RPMI8226 (cell line): ENCODE measurements at regions not wholly inside any gene's neighbourhood (a gene's known extent, or its start where the extent isn't known, plus 50 kb on each side); places are given as distances from the start of the nearest gene placed in this dataset.
"Not testable (repeated sequence)": the region's sequence is repeated elsewhere in the genome, so short reads cannot be mapped to it uniquely, and the experiment has no call there.

ENCODE experiments used
- DNase-seq: peaks from one replicate; pipeline ENCODE4 v3.0.0-alpha.2; 2015

DNA sequence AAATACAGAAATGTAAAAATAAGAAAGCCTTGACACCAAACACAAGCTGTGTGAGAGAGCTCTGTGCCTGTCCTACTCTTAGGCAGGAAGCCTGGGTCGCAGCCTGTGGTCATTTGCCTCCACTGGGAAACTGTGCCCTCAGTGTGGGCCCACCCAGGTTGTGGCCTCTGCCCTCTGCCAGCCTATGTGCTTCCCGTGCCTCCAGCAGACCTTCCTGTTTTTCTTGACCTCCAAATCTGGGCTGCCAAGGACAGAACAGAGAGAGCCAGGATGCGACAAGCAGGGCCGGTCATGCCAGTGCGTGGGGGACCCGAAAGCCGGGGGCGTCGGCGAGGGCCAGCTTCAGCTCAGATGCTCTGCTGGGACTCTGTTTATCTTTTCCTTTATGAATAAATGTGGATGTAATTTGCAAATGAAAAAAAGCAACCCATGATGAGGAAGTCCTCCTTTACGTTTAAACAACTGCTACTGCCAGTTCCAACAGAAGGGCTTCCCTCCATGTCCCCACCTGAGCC is 189.2 kb upstream of the EXOC2 start:
- DNase-seq, result no peak

DNA sequence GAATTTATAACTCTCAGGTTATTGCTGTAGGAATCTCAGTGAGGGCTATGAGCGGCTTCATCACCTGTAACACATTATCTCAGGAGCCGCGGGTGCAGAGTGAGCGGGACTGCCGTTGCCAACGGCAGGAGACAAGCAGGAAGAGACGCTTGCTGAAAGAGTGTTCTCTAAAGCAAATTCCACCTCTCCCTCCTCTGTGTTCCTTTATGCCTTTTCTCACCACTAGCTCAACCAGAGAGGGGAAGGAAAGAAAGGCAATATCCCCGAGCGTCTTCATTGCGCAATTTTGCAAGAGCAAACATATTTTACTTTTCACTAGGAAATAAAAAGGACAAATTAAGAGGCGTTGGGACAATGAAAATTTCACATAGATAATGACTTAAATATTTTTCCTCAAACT is 185.2 kb upstream of the EXOC2 start:
- no peak for DNase-seq

DNA sequence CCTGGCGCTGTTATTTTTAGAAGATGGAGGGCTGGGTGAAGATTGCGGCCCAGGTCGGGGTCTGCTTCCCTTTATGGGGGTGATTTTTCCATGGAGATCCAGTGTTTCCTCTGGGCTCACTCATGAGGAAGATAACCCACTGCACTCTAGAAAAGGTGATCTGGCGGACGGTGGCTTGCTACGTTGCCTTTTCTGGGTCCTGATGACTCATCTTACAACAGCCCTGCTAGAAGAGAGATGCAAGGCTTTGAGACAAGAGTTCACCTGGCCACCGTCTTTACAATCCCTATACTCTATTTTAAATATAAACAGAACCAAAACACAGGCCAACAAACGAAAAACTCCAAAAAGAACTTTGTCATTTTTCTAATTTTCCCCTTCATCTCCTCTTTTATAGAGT is 182.1 kb upstream of the EXOC2 start:
- DNase-seq, result no peak

DNA sequence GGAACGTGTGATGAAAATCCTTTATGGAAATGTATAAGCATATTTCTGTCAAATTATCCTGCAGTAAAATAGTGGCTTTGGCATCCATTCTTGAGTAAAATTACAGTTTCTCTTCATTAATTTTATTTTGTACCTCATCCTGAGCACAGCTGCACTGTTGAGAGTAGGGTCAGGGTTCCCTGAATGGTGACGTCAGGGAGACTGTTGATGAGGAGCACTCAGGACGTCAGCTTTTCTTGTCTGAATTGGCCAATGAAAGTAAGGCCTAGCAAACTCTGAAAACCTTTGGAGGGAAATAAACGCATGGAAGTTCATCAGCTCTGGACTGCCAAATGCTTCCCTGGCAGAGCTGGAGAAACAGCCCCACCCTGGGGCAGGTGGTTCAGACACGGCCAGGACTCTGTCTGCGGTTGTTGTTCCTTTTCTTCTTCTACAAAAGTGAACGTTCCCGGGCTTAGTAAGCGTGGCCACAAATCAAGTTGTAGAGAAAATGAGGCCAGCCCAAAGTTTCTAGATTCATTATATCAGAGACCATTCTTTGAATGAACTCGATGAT is 179.7 kb upstream of the EXOC2 start:
- no peak for DNase-seq

DNA sequence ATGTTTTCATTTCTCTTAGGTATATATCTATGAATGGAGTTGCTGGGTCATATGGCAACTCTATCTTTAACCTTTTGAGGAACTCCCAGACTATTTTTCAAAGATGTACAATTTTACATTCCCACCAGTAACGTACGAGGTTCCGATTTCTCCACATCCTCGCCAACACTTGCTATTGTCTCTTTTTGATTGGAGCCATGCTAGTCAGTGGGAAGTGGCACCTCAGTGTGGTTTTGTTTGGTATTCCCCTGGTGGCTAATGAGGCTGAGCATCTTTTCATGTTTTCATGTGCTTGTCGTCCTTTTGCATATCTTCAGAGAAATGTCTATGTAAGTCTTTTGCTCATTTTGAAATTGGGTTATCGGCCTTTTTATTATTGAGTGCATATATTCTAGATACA is 178.6 kb upstream of the EXOC2 start:
- no peak for DNase-seq

DNA sequence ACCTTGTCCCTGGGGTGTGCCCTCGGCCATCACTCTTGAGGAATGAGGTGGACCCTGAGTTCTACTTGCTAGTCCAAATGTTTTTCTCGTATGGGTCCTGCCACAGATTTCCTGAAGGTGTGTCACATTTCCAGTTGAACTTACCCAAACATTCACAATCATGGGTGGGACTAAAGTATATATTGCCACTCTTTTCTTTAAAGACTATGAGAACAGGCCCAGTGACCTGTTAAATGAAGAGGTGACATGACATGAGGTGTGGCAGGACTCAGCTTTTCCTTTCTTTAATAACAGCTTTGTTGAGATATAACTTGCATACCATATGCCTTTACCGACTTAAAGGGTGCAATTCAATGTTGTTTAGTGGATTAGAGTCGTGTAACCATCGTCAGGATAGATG is 177.2 kb upstream of the EXOC2 start:
- no peak for DNase-seq

DNA sequence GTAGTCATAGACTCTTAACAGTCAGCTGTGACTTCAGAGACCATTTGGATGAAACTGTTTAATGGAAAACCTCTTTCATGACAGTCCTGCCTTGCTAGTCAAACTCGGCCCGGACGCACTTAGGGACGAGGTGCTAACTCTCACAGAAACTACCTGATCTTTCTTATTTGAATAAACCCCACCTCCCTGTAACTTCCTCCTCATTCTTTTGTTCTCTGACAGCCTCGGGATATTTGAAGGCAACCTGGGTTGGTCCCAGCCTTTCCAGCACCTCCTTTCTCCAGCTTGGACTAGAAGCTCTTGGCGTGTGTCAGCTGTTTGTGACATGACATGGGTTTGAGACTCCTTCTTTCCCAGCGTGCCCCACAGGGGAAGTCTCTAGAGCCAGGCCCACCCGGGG is 175.3 kb upstream of the EXOC2 start:
- DNase-seq, result no peak

DNA sequence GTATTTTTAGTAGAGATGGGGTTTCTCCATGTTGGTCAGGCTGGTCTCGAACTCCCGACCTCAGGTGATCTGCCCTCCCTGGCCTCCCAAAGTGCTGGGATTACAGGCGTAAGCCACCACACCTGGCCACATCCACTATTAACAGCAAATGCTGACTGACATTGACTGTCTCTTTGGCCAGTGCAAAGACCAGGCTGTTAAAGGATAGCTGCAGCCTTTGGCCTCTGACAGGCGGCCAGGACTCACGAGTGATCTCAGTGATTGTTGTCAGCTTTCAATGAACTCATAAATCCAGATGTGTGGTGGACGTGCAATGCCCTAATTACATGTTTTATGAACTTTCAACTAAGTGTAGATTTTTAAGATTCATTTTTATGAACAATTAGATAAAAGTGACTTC is 174.4 kb upstream of the EXOC2 start:
- no peak for DNase-seq

DNA sequence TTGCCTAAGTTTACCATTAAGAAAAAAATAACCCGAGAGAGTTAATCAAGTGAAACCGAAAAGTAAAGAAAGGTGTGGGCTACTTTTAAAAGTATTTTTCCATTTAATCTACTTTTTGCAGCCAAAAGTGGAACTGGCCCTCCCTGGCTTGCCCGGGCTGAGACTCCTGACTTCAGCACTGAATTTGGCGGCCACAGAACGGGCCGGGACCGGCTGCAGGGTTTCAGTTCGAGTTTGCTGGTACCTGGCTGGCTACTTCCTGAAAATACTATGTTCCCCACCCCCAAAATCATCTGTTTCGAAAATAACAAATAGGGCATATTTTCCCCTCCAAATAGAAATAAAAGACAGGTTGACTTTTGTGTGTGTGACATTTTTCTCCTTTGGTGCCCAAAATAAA is 173.4 kb upstream of the EXOC2 start:
- DNase-seq, result no peak

DNA sequence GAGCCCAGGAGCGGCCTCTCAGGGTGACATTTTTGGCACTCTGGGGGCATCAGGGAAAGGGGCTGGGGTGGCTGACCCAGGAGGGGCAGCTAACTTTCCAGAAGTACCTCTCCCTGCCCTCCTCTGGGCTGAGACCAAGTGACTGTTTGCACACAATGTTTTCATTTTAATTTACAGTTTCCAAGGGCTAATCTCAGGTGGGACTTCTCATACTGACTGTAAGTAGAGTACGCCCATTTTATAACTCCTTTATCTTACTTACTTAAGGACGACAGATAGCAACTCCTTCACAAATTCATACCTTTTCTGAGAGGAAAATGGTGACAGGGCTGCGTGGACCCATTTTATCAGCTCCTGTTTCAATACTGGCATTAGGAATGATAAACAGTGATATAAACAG is 172.9 kb upstream of the EXOC2 start:
- no peak for DNase-seq

DNA sequence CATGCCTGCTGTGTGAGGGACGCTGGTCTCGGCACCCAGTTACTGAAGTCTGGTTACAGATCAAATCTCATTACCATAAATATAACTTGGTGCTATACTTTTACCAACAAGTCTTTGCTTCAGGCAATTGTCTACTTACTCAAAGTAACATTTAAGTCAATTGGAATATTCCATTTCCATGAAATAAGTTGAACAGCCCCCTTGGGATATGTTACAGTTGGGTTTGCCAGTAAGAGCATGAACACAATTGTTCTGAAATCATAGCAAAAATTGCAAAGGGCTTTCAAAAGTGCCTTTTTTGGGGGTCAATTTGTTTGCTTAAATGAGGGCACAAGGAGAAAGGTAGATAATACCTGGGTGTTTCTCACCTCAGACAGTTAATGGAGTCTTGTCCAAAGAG is 170.9 kb upstream of the EXOC2 start:
- DNase-seq, result no peak

DNA sequence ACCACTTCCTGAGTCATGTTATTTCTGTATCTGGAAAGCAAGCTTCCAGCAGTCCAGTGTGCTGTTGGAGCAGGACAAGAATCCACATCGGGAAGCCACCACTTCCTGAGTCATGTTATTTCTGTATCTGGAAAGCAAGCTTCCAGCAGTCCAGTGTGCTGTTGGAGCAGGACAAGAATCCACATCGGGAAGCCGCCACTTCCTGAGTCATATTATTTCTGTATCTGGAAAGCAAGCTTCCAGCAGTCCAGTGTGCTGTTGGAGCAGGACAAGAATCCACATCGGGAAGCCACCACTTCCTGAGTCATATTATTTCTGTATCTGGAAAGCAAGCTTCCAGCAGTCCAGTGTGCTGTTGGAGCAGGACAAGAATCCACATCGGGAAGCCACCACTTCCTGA is 170.2 kb upstream of the EXOC2 start:
- DNase-seq, result not testable (repeated sequence)

DNA sequence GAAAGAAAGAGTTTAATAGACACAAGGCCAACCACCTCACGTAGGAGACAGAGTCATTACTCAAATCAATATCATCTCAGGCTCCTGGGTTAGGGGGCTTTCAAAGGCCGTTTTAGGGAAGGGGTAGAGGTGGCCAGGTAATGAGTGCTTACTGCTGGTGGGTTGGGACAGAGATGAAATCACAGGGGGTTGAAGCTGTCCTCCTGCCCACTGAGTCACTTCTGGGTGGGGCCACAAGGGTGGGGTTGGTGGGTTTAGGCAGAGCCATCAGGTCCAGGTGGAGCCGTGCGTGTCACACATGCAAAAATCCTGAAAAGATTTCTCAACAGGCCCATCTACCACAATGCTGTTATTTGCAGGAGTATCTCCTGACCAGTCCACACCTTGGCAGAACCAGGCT is 167.0 kb upstream of the EXOC2 start:
- DNase-seq, result no peak

DNA sequence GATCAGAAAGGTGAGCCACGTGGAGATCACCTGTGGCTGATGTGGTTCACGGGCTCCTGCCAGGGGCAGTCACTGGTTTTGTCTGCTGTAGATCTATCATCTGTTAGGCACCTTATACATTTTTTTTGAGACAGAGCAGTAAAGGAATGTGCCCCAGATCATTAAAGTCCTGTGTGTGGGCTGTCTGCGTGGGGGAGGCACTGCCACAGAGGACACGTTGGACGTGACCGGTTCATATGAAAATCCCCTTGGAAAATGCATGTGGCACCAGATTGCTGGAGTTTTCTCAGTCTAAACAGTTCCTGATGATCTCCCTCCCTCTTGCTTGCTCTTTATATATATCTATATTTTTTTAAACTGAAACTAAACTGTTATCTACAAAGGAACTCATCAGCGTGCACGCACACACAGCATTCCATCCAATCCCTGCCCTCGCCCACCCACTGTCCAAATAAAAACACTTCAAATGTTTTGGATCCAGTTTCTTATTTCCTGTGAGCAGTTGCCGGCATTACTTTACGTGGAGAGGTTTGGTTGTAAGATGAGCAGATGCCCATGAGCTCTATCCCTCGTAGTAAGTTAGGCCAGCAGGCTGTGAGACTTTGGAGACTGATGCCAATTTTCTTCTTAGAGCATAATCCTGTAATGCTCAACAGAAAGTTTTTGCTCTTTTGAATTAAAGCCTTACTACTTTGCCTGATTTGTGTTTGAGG is 161.6 kb upstream of the EXOC2 start:
- no peak for DNase-seq

DNA sequence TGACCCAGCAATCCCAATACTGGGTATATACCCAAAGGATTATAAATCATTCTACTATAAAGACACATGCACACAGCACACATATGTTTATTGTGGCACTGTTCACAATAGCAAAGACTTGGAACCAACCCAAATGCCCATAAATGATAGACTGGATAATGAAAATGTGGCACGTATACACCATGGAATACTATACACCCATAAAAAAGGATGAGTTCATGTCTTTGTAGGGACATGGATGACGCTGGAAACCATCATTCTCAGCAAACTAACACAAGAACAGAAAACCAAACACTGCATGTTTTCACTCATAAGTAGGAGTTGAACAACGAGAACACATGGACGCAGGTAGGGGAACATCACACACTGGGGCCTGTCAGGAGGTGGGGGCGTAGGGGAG is 159.3 kb upstream of the EXOC2 start:
- DNase-seq, result not testable (repeated sequence)

DNA sequence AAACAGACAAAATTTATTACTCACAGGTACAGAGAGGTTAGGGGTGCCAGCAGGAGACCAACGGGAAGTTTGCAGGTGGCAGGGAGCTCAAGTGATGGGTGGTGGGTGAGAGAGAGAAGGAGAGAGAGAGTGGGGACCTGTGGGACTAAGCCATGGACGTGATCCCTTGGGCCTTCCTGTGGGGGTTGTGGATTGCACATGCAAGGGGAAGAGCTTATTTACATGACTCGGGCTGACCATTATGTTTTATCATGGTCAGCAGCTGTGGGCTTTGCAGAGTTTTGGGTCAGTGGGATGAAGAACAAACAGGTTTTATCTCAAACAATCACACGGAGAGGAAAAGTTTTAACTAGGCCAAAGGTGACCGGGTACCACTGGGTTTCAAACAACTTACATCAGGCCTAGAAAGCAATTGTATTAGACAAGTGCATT is 156.2 kb upstream of the EXOC2 start:
- DNase-seq, result no peak

DNA sequence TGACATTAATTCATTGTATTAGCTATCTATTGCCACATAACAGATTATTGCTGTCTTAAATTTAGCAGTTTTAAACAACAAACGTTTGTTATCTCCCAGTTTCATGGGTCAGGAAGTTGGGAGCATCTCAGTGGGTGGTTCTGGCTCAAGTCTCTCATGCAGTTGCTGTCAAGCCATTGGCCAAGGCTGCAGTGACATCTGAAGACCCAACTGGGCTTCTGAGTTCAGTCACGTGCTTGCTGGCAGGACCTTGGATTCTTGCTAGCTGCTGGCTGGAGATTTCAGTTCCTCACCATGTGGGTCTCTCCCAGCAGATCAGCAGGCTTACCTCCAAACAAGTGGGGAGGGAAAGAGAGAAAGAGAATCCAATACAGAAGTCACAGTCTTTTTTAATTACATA is 152.6 kb upstream of the EXOC2 start:
- DNase-seq, result no peak

DNA sequence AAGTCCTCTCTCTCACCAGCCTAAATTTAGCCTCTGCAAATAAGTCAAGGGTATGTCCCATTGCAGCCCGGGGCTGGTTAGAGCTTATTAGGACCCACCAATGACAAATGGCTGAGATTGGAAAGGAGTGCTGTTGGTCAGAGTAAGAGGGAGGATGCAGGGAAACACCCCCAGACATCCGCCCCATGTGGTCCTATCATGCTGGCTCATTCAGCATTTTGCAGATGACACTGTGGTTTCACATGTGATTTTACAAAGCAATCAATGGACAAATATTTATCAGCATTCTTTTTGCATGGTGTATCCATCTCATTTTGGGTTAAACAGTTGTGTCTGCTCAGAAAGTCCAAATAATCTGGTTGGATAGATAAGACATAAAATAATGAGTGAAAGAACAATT is 152.2 kb upstream of the EXOC2 start:
- no peak for DNase-seq

DNA sequence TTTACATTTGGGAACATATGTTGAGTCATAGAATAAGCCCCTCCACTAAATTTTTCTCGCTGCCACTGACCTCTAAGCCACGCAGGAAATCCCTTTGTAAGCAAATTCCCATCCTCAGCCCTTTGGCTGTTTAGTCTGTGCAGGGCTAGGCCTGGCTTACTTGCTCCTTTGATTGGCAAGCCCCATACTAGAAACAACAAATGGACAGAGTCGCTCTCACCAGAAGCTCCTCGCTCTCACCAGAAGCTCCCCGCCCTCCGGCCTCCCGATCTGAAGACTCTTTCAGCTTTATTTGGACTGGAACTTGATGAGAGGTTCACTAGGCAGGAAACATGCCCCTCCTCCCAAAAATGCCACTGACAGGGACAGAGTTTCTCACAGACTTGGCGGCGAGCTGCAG is 149.2 kb upstream of the EXOC2 start:
- no peak for DNase-seq

DNA sequence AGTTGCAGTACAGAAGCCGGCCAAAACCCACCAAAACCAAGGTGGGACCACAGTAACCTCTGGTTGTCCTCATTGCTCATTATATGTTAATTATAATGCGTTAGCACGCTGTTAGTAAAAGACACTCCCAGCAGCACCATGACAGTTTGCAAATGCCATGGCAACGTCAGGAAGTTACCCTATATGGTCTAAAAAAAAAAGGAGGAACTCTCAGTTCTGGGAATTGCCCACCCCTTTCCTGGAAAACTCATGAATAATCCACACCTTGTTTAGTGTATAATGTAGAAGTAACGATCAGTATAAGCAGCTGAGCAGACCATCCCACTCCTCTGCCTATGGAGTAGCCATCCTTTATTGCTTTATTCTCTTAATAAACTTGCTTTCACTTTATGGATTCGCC is 148.6 kb upstream of the EXOC2 start:
- no peak for DNase-seq

DNA sequence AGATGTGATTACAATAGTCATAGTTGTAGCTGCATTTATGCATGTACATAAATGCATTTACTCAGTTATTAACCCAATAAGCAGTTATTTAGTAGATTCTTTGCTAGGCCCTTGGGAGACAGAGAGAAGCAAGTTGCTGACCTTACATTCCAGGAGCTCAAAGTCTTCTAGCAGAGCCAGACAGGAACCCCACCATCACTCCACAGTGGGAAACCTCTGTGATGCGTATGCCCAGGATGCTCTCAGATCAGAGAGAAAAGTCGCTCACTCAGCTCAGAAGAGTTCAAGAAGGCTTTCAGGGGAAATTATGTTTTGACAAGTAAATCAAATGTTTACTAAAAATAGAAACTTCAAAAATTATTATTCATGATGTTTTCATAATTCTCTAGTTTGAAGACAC is 146.3 kb upstream of the EXOC2 start:
- DNase-seq, result no peak

DNA sequence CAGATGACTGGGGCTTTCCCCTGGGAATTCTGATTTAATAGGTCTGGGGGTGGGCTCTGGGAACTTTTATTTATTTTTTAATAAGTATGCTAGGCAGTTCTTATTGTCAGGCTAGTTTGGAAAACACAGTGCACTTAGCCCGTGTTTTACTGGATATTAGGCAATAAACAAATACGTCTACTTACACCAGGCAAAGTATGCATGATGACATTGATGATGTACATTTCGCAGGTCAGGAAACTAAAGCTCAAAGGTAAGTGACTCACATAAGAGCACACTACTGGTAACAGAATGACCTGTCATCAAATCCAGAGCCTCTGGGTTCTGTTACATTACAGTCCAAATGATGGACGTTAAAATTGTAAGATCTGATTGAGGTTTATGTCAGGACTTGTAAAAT is 144.4 kb upstream of the EXOC2 start:
- DNase-seq, result no peak

DNA sequence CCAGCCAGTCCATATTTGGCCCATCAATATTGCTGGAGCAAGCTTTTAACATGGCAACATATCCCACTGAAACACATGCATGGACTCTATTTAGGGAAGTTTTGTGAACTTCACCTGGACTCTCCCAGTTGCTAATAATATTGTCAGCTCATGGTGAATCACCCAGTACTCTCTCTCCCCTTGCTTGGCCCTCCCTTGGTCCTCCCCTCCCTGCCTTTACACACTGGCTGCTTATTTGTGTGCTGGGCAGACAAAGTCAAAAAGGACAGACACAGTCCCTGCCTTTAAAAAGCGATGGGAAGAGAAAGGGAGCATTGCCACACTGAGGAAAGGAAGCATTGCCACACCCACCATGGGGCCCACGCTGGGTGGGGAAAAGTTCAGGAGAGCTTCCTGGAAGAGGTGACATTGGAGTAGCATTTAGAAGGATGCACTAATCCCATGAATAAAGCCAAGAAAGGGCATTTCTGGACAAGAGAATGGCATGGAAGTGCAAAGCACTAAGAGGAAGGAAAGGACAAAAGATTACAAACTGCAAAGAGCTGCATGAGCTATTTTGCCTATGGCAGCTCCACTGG is 143.4 kb upstream of the EXOC2 start:
- DNase-seq, result no peak

DNA sequence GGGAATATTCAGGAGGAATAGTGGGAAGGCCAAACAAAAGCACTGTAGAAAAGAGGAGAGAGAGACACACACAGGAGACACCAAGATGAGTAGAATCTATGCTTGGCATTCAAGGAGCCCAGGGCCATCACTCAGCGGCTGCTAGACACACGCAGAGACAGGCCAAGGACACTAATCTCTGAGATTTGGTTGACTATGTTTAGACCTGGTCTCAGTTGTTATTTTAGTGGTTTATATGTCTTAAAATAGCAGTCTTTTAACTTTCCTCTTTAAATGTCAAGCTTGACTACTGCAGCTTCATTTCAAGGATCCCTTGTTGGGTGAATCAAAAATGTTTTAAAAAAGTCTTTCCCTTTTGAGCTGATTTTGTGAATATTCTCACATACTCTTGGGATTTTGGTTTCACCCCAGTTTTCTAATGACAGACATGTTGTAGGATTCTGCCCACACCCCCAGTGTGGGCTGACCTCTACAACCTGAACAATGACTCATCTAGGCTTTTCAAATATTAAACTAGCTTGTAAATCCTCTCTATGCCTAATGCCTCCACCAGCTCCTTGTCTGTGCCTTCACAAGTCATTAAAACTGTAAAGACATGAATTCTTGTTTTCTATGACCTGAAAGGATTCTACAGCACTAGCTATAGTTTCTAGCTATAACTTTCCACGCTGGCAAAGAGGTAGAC is 142.7 kb upstream of the EXOC2 start:
- DNase-seq, result no peak
